Urothelium cell line (cell line): ENCODE measurements at regions not wholly inside any gene's neighbourhood (a gene's known extent, or its start where the extent isn't known, plus 50 kb on each side); places are given as distances from the start of the nearest gene placed in this dataset.
"Not testable (repeated sequence)": the region's sequence is repeated elsewhere in the genome, so short reads cannot be mapped to it uniquely, and the experiment has no call there.

ENCODE experiments used
- DNase-seq: peaks from one replicate; pipeline ENCODE4 v3.0.0; 2011; ENCODE audit warnings: low spot score, mixed read lengths
- FAIRE-seq: peaks from 2 replicates; lab custom pipeline; 2011; peaks lifted over from hg19 to GRCh38; lab: Jason Lieb, UNC

GRCh38 chr11:97895572-97895971, 1125.2 kb upstream of the CNTN5 start:
- FAIRE-seq (no peak), DNase-seq (no peak)

GRCh38 chr11:97902828-97903227, 1117.9 kb upstream of the CNTN5 start:
- FAIRE-seq (no peak), DNase-seq (no peak)

- FAIRE-seq, result no peak
These were observed 1115.6 kb upstream of the CNTN5 start for GRCh38 chr11:97905101-97905500.

GRCh38 chr11:97905671-97906070, 1115.1 kb upstream of the CNTN5 start:
- FAIRE-seq (no peak), DNase-seq (no peak)

More at GRCh38 chr11:97905101-97905500, 1115.6 kb upstream of the CNTN5 start:
- no peak for DNase-seq

GRCh38 chr11:97908354-97908753, 1112.4 kb upstream of the CNTN5 start:
- FAIRE-seq (no peak), DNase-seq (no peak)

GRCh38 chr11:97909614-97910399, 1110.9 kb upstream of the CNTN5 start:
- no peak for DNase-seq
- no peak for FAIRE-seq

GRCh38 chr11:97912629-97913028, 1108.1 kb upstream of the CNTN5 start:
- DNase-seq, result no peak
- FAIRE-seq, result no peak

GRCh38 chr11:97922933-97923332, 1097.8 kb upstream of the CNTN5 start:
- not testable (repeated sequence) for FAIRE-seq, DNase-seq

- no peak for FAIRE-seq
These were observed 1086.1 kb upstream of the CNTN5 start for GRCh38 chr11:97934572-97935208.

GRCh38 chr11:97937501-97937900, 1083.2 kb upstream of the CNTN5 start:
- DNase-seq (no peak), FAIRE-seq (no peak)

More at GRCh38 chr11:97934572-97935208, 1086.1 kb upstream of the CNTN5 start:
- no peak for DNase-seq

- no peak for FAIRE-seq
- no peak for DNase-seq
These were observed 1082.0 kb upstream of the CNTN5 start for GRCh38 chr11:97938789-97939188.

GRCh38 chr11:97943493-97943892, 1077.3 kb upstream of the CNTN5 start:
- FAIRE-seq (no peak), DNase-seq (no peak)

GRCh38 chr11:97948793-97949192, 1072.0 kb upstream of the CNTN5 start:
- FAIRE-seq (no peak), DNase-seq (no peak)

- DNase-seq (no peak), FAIRE-seq (no peak)
These were observed 1065.2 kb upstream of the CNTN5 start for GRCh38 chr11:97955595-97955994.

- FAIRE-seq (no peak), DNase-seq (no peak)
These were observed 1063.8 kb upstream of the CNTN5 start for GRCh38 chr11:97956904-97957303.

GRCh38 chr11:97961431-97961830, 1059.3 kb upstream of the CNTN5 start:
- no peak for DNase-seq
- FAIRE-seq, result no peak

- FAIRE-seq, result no peak
- no peak for DNase-seq
These were observed 1058.0 kb upstream of the CNTN5 start for GRCh38 chr11:97962758-97963157.

- no peak for DNase-seq
- FAIRE-seq, result no peak
These were observed 1057.0 kb upstream of the CNTN5 start for GRCh38 chr11:97963528-97964331.

- DNase-seq (no peak), FAIRE-seq (no peak)
These were observed 1056.3 kb upstream of the CNTN5 start for GRCh38 chr11:97964332-97965004.

- FAIRE-seq (no peak), DNase-seq (peak; percentile 45)
These were observed 1054.7 kb upstream of the CNTN5 start for GRCh38 chr11:97965849-97966646.
